Loucy (cell line): ENCODE measurements at regions not wholly inside any gene's neighbourhood (a gene's known extent, or its start where the extent isn't known, plus 50 kb on each side); places are given as distances from the start of the nearest gene placed in this dataset.

ENCODE experiments used
- EZH2phosphoT487 ChIP-seq: fragments of 200-600 bp; IDR thresholded peaks from 2 replicates; pipeline ENCODE4 v1.6.1; 2018; ENCODE audit warnings: antibody characterized with exemption, mild to moderate bottlenecking, moderate library complexity, borderline replicate concordance
- TF ChIP-seq, protein P1 (sequence below): fragments of 200-600 bp; sonication (generic); conservative IDR thresholded peaks from 2 replicates; pipeline ENCODE4 v1.5.1; 2014; ENCODE audit warnings: mild to moderate bottlenecking, antibody characterized with exemption, low read length

DNA sequence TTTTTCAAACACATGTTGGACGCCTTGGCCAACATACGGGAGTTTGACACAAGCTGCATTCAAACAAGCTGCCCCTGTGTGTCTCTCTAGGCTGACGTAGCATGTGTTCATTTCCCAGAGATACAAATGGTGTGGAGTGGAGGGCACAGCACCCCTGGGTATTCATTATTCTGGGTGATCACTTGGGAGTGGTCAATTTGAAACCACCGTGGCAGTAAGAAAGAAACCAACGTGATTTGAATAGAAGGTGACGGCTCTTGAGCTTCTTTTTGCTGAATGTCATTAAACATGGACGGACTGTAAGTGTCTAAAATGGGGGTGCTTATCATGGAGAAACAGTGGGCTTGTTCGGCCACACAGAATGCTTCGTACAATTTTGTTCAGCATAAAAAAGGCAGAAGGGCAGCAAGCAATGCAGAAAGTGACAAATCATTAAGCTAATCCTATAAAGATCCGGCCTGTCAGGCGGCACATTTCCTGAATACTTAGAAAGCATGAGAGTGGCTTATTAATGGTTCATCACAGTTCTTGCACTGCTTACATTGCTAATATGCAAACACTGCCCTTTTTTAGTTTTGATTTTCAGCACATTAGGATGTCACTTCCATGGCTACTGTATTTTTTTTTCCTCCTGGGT, 1261.9 kb upstream of the CITED2 start:
- TF ChIP-seq, protein P1, sequence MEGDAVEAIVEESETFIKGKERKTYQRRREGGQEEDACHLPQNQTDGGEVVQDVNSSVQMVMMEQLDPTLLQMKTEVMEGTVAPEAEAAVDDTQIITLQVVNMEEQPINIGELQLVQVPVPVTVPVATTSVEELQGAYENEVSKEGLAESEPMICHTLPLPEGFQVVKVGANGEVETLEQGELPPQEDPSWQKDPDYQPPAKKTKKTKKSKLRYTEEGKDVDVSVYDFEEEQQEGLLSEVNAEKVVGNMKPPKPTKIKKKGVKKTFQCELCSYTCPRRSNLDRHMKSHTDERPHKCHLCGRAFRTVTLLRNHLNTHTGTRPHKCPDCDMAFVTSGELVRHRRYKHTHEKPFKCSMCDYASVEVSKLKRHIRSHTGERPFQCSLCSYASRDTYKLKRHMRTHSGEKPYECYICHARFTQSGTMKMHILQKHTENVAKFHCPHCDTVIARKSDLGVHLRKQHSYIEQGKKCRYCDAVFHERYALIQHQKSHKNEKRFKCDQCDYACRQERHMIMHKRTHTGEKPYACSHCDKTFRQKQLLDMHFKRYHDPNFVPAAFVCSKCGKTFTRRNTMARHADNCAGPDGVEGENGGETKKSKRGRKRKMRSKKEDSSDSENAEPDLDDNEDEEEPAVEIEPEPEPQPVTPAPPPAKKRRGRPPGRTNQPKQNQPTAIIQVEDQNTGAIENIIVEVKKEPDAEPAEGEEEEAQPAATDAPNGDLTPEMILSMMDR, result no peak
- no peak for TF ChIP-seq EZH2phosphoT487
